ENCODE measurements at regions not wholly inside any gene's neighbourhood (a gene's known extent, or its start where the extent isn't known, plus 50 kb on each side); places are given as distances from the start of the nearest gene placed in this dataset.

DNA sequence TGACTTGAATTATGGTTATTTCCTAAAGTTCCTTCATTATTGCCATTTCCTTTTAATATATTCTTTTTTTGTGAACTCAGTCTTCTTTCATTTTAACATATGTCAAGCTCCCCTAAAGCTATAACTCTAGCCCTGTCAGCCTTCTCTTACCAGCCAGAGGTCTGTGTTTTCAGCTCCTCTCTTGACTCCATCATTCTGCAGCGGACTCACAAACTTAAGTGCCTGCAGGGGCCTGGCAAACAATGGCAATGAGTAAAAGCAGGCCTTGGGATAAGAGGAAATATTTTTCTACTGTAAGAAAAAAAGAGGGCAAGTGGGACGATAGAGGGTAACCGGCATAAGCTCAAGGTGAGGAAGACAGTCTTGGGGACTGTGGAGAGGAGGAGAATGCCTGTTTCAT lies 424.5 kb upstream of the RGS6 start:
- TF ChIP-seq, protein P1, sequence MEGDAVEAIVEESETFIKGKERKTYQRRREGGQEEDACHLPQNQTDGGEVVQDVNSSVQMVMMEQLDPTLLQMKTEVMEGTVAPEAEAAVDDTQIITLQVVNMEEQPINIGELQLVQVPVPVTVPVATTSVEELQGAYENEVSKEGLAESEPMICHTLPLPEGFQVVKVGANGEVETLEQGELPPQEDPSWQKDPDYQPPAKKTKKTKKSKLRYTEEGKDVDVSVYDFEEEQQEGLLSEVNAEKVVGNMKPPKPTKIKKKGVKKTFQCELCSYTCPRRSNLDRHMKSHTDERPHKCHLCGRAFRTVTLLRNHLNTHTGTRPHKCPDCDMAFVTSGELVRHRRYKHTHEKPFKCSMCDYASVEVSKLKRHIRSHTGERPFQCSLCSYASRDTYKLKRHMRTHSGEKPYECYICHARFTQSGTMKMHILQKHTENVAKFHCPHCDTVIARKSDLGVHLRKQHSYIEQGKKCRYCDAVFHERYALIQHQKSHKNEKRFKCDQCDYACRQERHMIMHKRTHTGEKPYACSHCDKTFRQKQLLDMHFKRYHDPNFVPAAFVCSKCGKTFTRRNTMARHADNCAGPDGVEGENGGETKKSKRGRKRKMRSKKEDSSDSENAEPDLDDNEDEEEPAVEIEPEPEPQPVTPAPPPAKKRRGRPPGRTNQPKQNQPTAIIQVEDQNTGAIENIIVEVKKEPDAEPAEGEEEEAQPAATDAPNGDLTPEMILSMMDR (conservative IDR thresholded peaks at IDR 0.05; ENCODE audit: low read depth, low read length), result no peak
- DNase-seq (ENCODE audit: low read depth), result no peak
- no peak overlapping the region for H3K4me3 ChIP-seq (ENCODE audit: low read depth, low read length)

DNA sequence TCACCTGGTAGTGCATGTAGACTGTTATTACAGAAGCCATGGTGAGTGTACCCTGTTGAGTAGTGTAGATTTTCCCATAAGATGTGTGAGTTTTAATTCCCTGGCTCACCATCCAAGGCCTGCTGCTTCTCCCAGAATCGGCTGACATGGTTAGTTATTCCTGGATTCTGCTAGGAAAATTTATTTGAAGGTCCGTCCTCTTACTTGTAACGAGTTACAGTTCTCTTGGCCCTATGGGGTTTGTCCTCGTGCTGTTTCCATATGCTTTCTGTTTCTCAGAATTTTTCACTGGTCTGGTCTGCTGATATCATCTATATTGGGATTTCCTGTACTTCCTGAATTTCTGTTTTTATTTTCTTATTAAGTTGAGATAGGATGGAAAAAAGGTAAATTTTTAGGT lies 423.3 kb upstream of the RGS6 start:
- TF ChIP-seq, protein P1 (conservative IDR thresholded peaks at IDR 0.05; ENCODE audit: low read depth, low read length), result no peak
- DNase-seq (ENCODE audit: low read depth), result no peak
- no peak overlapping the region for H3K4me3 ChIP-seq (ENCODE audit: low read depth, low read length)

DNA sequence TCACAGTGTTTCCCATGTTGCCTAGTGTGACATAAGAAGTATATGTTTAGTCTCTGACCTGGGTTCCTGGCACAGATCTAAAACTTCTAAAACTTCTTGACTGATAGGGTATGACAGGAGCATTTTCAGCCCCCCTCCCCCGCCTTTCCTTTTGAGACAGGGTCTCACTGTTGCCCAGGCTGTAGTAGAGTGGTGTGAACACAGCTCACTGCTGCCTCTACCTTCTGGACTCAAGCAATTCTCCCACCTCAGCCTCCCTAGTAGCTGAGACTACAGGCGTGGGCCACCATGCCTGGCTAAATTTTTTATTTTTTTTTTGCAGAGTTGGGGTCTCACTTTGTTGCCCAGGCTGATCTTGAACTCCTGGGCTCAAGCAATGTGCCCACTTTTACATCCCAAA lies 421.1 kb upstream of the RGS6 start:
- no peak overlapping the region for H3K4me3 ChIP-seq (ENCODE audit: low read depth, low read length)
- TF ChIP-seq, protein P1 (conservative IDR thresholded peaks at IDR 0.05; ENCODE audit: low read depth, low read length), result no peak
- DNase-seq (ENCODE audit: low read depth), result no peak

DNA sequence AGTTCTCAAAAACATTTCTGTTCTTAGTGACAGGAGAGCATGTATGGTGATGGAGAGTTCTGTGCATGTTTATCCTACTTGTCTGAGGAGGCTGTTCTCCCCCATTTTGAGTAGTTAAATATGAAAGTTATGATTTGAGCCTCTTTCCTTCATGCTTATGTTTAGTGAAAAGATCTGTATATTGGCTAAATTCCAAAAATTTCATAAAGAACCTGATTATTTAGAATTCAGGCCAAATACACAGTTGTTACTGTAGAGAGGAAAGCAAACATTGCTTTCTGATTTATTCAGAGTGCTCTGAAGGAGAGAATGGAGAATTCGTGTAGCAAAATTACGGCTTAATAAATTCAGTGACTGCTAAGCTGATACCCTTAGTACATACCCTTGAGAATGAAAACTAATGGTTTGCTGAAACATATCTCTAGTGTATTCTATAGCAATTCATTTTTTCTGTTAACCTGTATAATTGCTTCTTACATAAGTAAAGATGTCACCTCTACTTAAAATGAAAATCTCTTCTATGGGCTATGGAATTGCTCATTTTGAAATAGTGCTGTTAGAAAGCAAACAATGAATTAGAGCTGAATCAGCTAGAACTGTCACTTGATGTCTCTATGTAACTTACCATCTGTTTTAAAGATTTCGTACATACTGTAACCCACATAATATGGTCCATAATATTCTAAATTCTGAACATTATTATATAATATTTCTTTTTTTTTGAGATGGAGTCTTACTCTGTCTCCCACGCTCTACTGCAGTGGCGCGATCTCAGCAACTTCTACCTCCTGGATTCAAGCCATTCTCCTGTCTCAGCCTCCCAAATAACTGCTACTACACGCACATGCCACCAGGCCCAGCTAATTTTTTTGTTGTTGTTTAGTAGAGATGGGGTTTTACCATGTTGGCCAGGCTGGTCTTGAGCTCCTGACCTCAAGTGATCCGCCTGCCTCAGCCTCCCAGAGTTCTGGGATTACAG lies 417.0 kb upstream of the RGS6 start:
- DNase-seq (ENCODE audit: low read depth), result no peak
- TF ChIP-seq, protein P1 (conservative IDR thresholded peaks at IDR 0.05; ENCODE audit: low read depth, low read length), result no peak
- H3K4me3 ChIP-seq (ENCODE audit: low read depth, low read length), result no peak overlapping the region

DNA sequence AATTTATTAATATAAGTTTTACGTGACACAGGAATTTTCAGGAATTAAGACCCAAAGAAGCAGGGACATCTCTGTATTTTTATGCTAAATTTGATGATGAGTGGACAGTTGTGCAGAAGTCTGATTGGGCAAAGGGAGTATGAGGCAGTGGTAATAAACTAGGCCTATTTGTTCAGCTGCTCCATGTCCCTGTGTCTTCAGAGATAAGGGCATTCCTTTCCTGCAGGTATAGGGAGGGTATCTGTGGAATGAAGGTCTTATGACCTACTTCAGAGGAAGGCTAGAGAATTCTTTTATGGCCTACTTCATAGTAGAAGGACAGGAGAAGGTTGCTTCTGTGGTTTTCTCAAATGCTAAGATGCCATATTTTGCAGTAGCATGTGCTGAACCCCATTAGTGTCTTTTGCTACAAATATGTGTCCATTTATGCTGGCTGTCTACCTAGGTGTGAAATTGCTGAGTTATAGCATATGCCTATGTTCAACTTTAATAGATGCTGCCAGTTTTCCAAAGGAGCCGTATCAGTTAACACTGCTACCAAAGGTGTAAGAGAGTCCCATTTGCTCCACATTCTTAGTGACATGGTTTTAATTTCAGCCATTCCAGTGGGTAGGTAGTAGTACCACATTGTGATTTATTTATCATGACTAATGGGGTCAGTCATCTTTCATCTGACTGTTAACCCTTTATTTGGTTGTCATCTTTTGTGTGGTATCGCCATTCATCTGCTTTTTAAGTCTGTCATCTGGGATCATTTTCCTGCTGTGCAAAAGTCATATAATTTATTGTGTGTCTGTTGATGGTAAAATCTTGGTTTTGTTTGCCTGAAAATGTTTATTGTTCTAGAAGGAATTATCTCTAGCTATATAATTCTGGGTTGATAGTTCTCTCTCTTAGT lies 410.7 kb upstream of the RGS6 start:
- DNase-seq (ENCODE audit: low read depth), result no peak
- TF ChIP-seq, protein P1 (conservative IDR thresholded peaks at IDR 0.05; ENCODE audit: low read depth, low read length), result no peak
- H3K4me3 ChIP-seq (ENCODE audit: low read depth, low read length), result no peak overlapping the region

DNA sequence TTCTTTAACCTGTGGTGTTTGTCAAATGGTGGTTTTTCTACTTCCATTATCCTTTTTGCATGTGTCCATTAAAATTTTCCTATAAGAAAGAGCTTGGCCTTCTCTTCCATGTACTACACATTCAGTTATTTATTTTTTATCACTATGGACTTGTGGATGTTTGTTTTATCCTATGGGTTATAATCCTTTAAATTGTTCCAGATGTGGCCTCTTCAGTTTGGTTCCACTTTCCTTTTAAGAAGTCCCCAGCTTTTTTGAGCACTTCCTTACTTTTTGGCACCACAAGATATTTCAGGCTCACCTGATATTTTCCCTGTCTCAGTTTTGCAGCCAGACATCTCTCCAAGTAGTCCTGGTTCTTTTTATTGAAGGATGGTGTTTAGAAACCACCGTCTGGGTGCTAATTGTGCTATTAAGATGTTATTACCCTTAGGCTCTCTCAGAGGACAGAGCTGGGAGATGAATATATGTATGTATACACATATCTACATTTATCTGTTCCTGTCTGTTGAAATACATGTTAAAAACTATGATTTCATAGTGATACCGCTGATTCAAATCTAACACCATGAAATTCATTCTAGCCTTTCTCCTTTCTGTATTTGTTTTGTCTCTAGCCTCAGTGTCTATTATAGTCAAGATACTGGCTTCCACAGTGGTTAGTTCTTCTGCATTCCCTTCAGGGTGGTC lies 408.5 kb upstream of the RGS6 start:
- H3K4me3 ChIP-seq (ENCODE audit: low read depth, low read length), result no peak overlapping the region
- TF ChIP-seq, protein P1 (conservative IDR thresholded peaks at IDR 0.05; ENCODE audit: low read depth, low read length), result no peak
- no peak for DNase-seq (ENCODE audit: low read depth)

All from choroid plexus epithelial cell (primary cell).